Colonic mucosa (tissue), 4 donors: ENCODE measurements at regions not wholly inside any gene's neighbourhood (a gene's known extent, or its start where the extent isn't known, plus 50 kb on each side); places are given as distances from the start of the nearest gene placed in this dataset.

Experiments
- DNase-seq: peaks from one replicate; pipeline ENCODE4 v3.0.0-alpha.2; 2020
- H3K27ac ChIP-seq: fragments of 200-600 bp; one replicate; pipeline ENCODE4 v1.8.0; 2021
- H3K27me3 ChIP-seq: fragments of 200-600 bp; one replicate; pipeline ENCODE4 v1.8.0; 2021
- H3K36me3 ChIP-seq: fragments of 200-600 bp; one replicate; pipeline ENCODE4 v1.8.0; 2021
- H3K4me1 ChIP-seq: fragments of 200-600 bp; one replicate; pipeline ENCODE4 v1.8.0; 2021; ENCODE audit warnings: mild to moderate bottlenecking
- H3K4me3 ChIP-seq: fragments of 200-600 bp; one replicate; pipeline ENCODE4 v1.8.0; 2021
- H3K9ac ChIP-seq, 2 donors: one replicate each; pipeline ENCODE4 v1.7.0; 2013; ENCODE audit warnings: control low read depth in 2 of 2, low read depth in 2 of 2, low read length in 2 of 2
- H3K9me3 ChIP-seq: fragments of 200-600 bp; one replicate; pipeline ENCODE4 v1.8.0; 2021
- intact Hi-C: fragments of 100-400 bp; cut with DNase I; formaldehyde crosslinking; loops from one replicate; pipeline ENCODE4 v1.14.1; 2022
- TF ChIP-seq, protein P1 (sequence below): fragments of 200-600 bp; IDR thresholded peaks from one replicate; pipeline ENCODE4 v1.8.0; 2022; ENCODE audit warnings: antibody characterized with exemption, mild to moderate bottlenecking
- donor health status: healthy.
- donor health status: DM: no; HTN: no; CAD: no.
- donor health status: DM: no; HTN: no; CAD: no.

DNA sequence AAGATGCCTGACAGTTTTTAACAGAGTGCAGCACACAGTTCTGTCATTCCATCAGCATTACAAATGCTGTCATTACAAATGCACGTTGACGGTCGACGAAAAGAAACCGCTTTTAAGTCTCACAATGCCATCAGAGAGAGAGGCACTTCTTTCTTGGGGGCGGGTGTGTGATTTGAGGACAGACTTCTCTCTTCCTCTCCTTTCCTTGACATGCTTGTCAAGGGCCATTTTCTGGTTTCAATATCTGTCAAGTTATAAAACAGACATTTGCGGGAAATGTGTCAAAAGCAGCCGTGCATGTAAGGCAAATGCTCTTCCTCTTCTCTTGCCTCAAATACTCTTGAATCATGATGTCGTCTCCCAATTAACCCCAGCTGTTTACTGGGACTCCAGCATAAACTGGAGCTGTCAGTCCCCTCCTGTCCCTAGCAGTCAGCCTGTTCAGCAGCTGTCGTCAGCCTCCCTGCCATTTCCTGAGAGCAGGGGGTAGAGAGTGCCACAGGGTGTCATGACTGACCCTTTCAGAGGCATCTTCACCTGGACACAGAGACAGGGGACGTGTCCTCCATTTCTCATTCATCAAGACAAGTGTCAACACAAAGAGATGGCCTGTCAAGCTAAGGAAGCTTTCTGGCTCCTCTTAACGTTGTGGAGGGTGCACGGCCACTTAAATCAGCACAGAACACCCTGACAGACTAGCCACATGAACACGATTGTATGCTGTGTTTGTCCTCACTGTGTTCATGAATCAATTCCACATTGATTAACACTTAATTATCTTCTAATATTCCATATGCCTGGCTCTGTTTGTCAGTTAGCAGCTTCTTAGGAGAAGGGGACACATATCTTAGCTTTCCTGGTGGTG, 305.4 kb upstream of the RAB6C start:
- no peak overlapping the region for H3K4me3 ChIP-seq
- H3K9me3 ChIP-seq = no peaks in the 10 kb centered on the region
- H3K36me3 ChIP-seq = no peaks in the 10 kb centered on the region
- DNase-seq = no peak
- H3K9ac ChIP-seq = no peak overlapping the region
- no peaks in the 10 kb centered on the region for H3K27me3 ChIP-seq
- TF ChIP-seq, protein P1, sequence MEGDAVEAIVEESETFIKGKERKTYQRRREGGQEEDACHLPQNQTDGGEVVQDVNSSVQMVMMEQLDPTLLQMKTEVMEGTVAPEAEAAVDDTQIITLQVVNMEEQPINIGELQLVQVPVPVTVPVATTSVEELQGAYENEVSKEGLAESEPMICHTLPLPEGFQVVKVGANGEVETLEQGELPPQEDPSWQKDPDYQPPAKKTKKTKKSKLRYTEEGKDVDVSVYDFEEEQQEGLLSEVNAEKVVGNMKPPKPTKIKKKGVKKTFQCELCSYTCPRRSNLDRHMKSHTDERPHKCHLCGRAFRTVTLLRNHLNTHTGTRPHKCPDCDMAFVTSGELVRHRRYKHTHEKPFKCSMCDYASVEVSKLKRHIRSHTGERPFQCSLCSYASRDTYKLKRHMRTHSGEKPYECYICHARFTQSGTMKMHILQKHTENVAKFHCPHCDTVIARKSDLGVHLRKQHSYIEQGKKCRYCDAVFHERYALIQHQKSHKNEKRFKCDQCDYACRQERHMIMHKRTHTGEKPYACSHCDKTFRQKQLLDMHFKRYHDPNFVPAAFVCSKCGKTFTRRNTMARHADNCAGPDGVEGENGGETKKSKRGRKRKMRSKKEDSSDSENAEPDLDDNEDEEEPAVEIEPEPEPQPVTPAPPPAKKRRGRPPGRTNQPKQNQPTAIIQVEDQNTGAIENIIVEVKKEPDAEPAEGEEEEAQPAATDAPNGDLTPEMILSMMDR = no peak
- no peak overlapping the region for H3K27ac ChIP-seq
- intact Hi-C loops = no loop called here
- no peaks in the 10 kb centered on the region for H3K4me1 ChIP-seq

DNA sequence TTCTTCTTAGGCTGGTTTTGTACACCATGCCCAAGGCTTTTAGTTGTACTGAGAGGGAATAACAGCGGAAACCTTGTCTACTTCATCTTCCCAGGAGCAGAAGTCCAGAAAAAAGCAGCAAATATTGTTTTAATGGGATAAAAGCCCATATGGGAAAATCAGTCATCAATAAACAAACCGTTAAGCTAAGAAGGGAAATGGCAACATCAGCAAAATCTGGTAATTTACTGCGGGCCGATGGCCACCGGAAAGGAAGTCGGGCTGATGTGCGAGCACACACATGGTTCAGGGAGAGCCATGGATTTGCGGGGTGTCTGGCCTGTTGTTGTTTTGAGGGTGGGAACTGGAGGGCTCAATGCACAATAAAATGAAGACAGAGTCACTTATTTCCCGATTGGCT, 300.7 kb upstream of the RAB6C start:
- no peak for DNase-seq
- no peaks in the 10 kb centered on the region for H3K27me3 ChIP-seq
- no peaks in the 10 kb centered on the region for H3K9me3 ChIP-seq
- H3K4me3 ChIP-seq = no peak overlapping the region
- H3K36me3 ChIP-seq = no peaks in the 10 kb centered on the region
- H3K27ac ChIP-seq = no peak overlapping the region
- H3K9ac ChIP-seq = no peak overlapping the region
- H3K4me1 ChIP-seq = no peaks in the 10 kb centered on the region
- TF ChIP-seq, protein P1 = no peak
- intact Hi-C loops = no loop called here

DNA sequence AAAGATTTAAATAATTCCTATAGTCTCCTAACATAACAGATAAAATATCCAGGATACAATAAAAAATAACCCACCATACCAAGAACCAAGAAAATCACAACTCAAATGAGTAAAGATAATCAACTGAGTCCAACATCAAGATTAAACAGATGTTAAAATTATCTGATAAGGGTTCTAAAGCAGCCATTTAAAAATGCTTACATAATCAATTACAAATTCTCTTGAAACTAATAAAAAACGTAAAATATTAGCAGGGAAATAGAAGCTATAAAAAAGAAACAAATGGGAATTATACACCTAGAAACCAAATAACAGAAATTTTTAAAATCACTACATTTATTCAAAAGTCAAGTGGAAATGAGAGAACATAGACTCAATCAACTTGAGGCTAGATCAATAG, 297.7 kb upstream of the RAB6C start:
- no peak overlapping the region for H3K27ac ChIP-seq
- no peaks in the 10 kb centered on the region for H3K9me3 ChIP-seq
- DNase-seq = no peak
- H3K9ac ChIP-seq = no peak overlapping the region
- no peak overlapping the region for H3K4me3 ChIP-seq
- H3K4me1 ChIP-seq = no peaks in the 10 kb centered on the region
- H3K36me3 ChIP-seq = no peaks in the 10 kb centered on the region
- TF ChIP-seq, protein P1 = no peak
- intact Hi-C loops = no loop called here
- H3K27me3 ChIP-seq = no peaks in the 10 kb centered on the region

DNA sequence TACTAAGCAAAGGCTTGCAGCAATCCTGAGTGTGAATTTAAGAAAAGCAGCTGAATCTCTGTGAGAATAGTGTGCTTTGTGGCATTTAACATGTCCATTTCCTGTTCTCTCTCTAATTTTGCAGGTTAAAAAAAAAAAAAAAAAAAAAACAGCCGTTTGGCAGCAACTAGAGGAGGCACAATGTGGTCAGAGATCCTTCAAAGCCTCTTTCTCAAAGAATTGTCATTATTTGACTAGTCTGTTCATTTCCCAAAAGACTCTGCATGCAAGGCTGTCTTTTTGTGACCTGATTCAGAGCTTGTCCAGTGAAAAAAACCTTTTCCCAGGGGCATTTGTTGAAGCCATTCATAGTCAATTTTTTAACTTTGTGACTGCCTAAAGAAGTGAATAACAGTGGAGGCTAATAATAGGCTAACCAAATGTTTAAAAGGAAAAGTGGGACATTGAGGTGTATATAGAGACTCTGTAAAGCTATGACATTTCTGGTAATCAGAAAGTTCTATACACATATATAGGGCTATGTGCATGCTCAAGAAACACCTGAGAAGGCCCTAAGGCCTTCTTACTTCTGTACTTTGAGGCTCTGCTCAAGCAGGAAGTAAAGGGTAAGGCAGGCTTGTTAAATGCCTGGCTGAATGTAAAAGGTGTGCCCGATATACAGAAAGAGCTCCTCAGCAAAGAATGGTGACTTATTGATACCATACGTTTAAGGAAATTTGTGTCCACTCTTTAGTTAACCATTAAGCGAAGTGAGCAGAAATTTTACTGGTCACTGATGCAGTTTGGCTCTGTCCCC, 289.6 kb upstream of the RAB6C start:
- no peak for DNase-seq
- Histone ChIP-seq H3K4me1 (no peaks in the 10 kb centered on the region), H3K27me3 (no peaks in the 10 kb centered on the region), H3K9ac (no peak overlapping the region), H3K27ac (no peak overlapping the region), H3K9me3 (no peaks in the 10 kb centered on the region), H3K36me3 (no peaks in the 10 kb centered on the region), H3K4me3 (no peak overlapping the region)
- intact Hi-C loops = no loop called here
- TF ChIP-seq, protein P1 = no peak

DNA sequence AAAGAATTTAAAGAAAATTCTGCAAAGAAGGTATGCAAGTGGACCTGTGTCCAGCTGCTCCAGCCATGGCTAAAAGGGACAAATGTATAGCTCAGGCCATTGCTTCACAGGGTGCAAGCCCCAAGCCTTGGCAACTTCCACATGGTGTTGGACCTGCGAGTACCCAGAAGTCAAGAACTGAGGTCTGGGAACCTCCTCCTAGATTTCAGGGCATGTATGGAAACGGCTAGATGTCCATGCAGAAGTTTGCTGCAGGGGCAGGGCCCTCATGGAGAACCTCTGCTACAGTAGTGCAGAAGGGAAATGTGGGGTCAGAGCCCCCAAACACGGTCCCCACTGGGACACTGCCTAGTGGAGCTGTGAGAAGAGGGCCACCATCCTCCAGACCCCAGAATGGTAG, 284.0 kb upstream of the RAB6C start:
- TF ChIP-seq, protein P1 = no peak
- H3K27me3 ChIP-seq = no peaks in the 10 kb centered on the region
- no peak overlapping the region for H3K4me3 ChIP-seq
- H3K4me1 ChIP-seq = no peaks in the 10 kb centered on the region
- H3K9me3 ChIP-seq = no peaks in the 10 kb centered on the region
- no peak overlapping the region for H3K27ac ChIP-seq
- no peaks in the 10 kb centered on the region for H3K36me3 ChIP-seq
- intact Hi-C loops = no loop called here
- no peak for DNase-seq
- no peak overlapping the region for H3K9ac ChIP-seq
